Tibial nerve (tissue), 4 donors: ENCODE measurements at regions not wholly inside any gene's neighbourhood (a gene's known extent, or its start where the extent isn't known, plus 50 kb on each side); places are given as distances from the start of the nearest gene placed in this dataset.

ENCODE experiments used
- CTCF ChIP-seq, 5 experiments: fragments of 200-600 bp in 3 of 5; fragments of 450-650 bp in 2 of 5; sonication (generic) in 3 of 5; IDR thresholded peaks; one replicate each; pipeline ENCODE4 v1.5.1; 2016 to 2019; ENCODE audit warnings: antibody characterized with exemption in 5 of 5, mild to moderate bottlenecking in 3 of 5, moderate library complexity in 2 of 5
- EP300 ChIP-seq, 2 donors: sonication (generic); formaldehyde crosslinking; IDR thresholded peaks; one replicate each; pipeline ENCODE4 v1.6.1; 2017; ENCODE audit warnings: antibody characterized with exemption in 2 of 2, mild to moderate bottlenecking in 1 of 2

- TF ChIP-seq CTCF (IDR thresholded peaks at IDR 0.05) (no peak), EP300 (IDR thresholded peaks at IDR 0.05) (no peak)
Measured at GRCh38 chr20:58573986-58574385, 58.8 kb upstream of the APCDD1L start.
